RWPE1 (cell line): ENCODE measurements at regions not wholly inside any gene's neighbourhood (a gene's known extent, or its start where the extent isn't known, plus 50 kb on each side); places are given as distances from the start of the nearest gene placed in this dataset.

Experiments
- CTCF ChIA-PET: fragments of 350-600 bp; sonication (Branson Sonifier 250); formaldehyde crosslinking; extraction: SDS; loops from one replicate; lab custom pipeline; 2021; lab: Yijun Ruan, JAX
- POLR2A ChIA-PET: fragments of 400-600 bp; formaldehyde crosslinking; extraction: SDS; loops from one replicate; lab custom pipeline; 2020; ENCODE audit warnings: antibody characterized with exemption; ENCODE audit not compliant: low non-redundant PET; lab: Yijun Ruan, JAX
- DNase-seq: peaks from one replicate; pipeline ENCODE4 v3.0.0; 2012; ENCODE audit warnings: low spot score
- H3K27ac ChIP-seq: fragments of 450-650 bp; 2 replicates; pipeline ENCODE4 v1.5.1; 2017
- TF ChIP-seq, protein P1 (sequence below): fragments of 450-650 bp; conservative IDR thresholded peaks from 2 replicates; pipeline ENCODE4 v1.5.1; 2017; ENCODE audit warnings: low read depth, mild to moderate bottlenecking

DNA sequence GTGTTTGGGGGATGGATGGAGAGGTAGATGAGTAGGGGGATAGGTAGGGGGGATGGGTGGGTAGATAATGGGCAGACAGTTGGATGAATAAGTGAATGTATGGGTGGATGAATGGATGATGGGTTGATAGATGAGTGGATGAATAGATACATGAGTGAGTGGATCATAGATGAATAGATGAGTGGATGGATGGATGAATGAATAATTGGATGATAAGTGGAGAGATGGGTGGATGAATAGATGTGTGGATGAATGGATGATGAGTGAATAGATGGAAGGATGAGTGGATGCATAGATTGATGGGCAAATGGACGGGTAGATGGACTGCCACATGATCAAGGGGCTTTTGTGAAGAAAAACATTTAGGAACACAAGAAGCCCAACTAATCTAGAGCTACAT, 133.3 kb upstream of the F3 start:
- TF ChIP-seq, protein P1, sequence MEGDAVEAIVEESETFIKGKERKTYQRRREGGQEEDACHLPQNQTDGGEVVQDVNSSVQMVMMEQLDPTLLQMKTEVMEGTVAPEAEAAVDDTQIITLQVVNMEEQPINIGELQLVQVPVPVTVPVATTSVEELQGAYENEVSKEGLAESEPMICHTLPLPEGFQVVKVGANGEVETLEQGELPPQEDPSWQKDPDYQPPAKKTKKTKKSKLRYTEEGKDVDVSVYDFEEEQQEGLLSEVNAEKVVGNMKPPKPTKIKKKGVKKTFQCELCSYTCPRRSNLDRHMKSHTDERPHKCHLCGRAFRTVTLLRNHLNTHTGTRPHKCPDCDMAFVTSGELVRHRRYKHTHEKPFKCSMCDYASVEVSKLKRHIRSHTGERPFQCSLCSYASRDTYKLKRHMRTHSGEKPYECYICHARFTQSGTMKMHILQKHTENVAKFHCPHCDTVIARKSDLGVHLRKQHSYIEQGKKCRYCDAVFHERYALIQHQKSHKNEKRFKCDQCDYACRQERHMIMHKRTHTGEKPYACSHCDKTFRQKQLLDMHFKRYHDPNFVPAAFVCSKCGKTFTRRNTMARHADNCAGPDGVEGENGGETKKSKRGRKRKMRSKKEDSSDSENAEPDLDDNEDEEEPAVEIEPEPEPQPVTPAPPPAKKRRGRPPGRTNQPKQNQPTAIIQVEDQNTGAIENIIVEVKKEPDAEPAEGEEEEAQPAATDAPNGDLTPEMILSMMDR = no peak
- CTCF ChIA-PET = interaction anchor here (0.6 kb wide), 1 partner anchor 12 kb away, joined by 3 read pairs; no protein-coding TSS in a partner anchor
- no peak overlapping the region for H3K27ac ChIP-seq
- DNase-seq = no peak
- POLR2A ChIA-PET = no interaction called here

DNA sequence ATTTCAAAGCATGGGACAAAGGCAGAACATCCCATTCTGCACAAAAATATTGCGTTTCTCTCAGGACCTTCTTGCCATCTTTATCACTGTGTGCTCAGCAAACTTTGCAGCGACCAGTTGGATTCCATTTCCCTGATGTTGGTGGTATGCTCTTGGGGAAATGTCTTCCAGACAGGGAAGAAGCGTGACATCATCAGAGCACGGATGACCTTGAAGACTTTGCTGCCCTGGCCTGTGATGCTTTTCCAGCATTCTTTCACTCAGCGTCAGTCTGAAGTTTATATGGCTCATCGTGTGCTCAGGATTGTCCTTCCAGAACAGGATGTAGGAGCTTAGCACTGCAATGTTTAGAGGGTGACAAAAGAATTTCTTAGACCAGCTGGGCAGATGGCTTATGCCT, 131.4 kb upstream of the F3 start:
- TF ChIP-seq, protein P1 = no peak
- no peak overlapping the region for H3K27ac ChIP-seq
- ChIA-PET POLR2A (no interaction called here), CTCF (no interaction called here)
- no peak for DNase-seq

GRCh38 chr1:94672001-94672400, 130.4 kb upstream of the F3 start:
- no peak for DNase-seq
- TF ChIP-seq, protein P1 = no peak
- ChIA-PET POLR2A (no interaction called here), CTCF (no interaction called here)
- H3K27ac ChIP-seq = no peak overlapping the region

GRCh38 chr1:94670273-94670672, 128.7 kb upstream of the F3 start:
- CTCF ChIA-PET = no interaction called here
- TF ChIP-seq, protein P1 = no peak
- no peak overlapping the region for H3K27ac ChIP-seq
- POLR2A ChIA-PET = no interaction called here
- DNase-seq = no peak

DNA sequence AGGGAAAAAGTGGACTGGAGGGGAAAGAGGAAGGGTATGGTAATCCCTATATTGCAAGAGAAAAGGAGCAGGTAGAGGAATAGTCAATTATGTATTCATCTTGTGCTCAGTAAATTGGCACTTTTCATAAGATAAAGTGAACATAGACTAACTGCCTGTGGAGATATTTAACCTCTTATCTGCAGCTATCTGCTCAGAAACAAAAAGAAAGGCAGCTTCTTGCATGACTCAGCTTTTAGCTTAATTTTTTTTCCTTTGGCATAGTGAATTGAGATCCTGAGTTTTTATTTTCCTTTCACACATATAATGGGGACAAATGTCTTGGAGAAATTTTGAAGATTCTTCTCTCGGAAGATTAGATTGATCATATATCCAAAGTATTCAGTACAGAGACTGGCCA, 127.6 kb upstream of the F3 start:
- ChIA-PET CTCF (interaction anchor here (0.7 kb wide), 1 partner anchor 25 kb away, joined by 3 read pairs; no protein-coding TSS in a partner anchor), POLR2A (no interaction called here)
- no peak overlapping the region for H3K27ac ChIP-seq
- DNase-seq = no peak
- TF ChIP-seq, protein P1 = no peak

DNA sequence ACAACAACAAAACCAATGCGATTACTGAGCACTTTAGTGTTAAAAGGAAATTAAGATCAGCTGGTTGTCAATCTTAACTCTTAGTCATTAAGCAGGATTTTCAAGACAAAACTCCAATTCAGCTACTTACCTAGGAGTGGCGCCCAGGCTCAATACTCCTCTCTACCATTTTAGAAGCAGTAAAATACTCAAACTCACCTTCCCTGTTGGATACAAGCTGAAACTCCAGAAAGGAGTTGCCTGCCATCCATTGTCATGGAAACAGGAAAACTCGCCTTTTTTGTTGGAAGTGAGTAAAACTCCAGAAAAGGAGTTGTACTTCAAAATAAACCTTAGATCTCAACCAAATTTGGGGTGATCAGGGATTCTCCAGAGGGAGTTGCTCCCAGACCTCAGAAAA, 127.0 kb upstream of the F3 start:
- ChIA-PET POLR2A (no interaction called here), CTCF (interaction anchor here (0.6 kb wide), 1 partner anchor 332 kb away, joined by 3 read pairs; no protein-coding TSS in a partner anchor)
- H3K27ac ChIP-seq = no peak overlapping the region
- DNase-seq = no peak
- TF ChIP-seq, protein P1 = no peak
